Ishikawa (cell line): ENCODE measurements at regions not wholly inside any gene's neighbourhood (a gene's known extent, or its start where the extent isn't known, plus 50 kb on each side); places are given as distances from the start of the nearest gene placed in this dataset.

Experiments
- EP300 ChIP-seq: IDR thresholded peaks from 2 replicates; pipeline ENCODE4 v1.6.1; 2012; ENCODE audit warnings: borderline replicate concordance
- MAX ChIP-seq: IDR thresholded peaks from 2 replicates; pipeline ENCODE4 v1.6.1; 2012
- REST ChIP-seq: IDR thresholded peaks from 2 replicates; pipeline ENCODE4 v1.6.1; 2012; ENCODE audit warnings: low read depth, mild to moderate bottlenecking
- TF ChIP-seq, protein P1 (sequence below): IDR thresholded peaks from 2 replicates; pipeline ENCODE4 v1.6.1; 2012

DNA sequence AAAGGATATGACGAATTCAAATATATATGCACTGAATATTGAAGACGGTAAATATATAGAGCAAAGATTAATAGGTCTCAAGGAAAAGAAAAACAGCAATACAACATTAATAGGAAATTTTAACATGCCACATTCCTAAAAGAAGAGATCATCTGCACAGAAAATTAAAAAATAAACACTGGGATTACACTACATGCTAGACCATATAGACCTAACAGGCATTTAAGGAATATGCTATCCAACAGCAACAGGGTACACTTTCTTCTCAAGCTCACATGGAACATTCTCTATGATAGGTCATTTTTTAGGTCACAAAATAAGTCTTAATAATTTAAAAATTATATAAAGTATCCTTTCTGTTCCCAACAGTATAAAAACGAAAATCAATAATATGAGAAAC lies 1038.3 kb downstream of the KCNT2 start:
- TF ChIP-seq MAX (no peak), REST (no peak), EP300 (no peak)
- TF ChIP-seq, protein P1, sequence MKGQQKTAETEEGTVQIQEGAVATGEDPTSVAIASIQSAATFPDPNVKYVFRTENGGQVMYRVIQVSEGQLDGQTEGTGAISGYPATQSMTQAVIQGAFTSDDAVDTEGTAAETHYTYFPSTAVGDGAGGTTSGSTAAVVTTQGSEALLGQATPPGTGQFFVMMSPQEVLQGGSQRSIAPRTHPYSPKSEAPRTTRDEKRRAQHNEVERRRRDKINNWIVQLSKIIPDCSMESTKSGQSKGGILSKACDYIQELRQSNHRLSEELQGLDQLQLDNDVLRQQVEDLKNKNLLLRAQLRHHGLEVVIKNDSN: no peak
